Gastroesophageal sphincter (tissue), 3 donors: ENCODE measurements at regions not wholly inside any gene's neighbourhood (a gene's known extent, or its start where the extent isn't known, plus 50 kb on each side); places are given as distances from the start of the nearest gene placed in this dataset.

Source experiments
- CTCF ChIP-seq, 4 experiments: fragments of 200-600 bp in 2 of 4; fragments of 450-650 bp in 2 of 4; sonication (generic) in 1 of 4; IDR thresholded peaks; one replicate each; pipeline ENCODE4 v1.5.1; 2017 to 2019; ENCODE audit warnings: antibody characterized with exemption in 4 of 4, mild to moderate bottlenecking in 2 of 4, moderate library complexity in 2 of 4
- EP300 ChIP-seq: sonication (generic); formaldehyde crosslinking; IDR thresholded peaks from one replicate; pipeline ENCODE4 v1.6.1; 2017; ENCODE audit warnings: antibody characterized with exemption, mild to moderate bottlenecking
- POLR2A ChIP-seq, 2 donors: fragments of 450-650 bp; IDR thresholded peaks; one replicate each; pipeline ENCODE4 v1.6.1; 2017; ENCODE audit warnings: antibody characterized with exemption in 2 of 2, mild to moderate bottlenecking in 2 of 2, moderate library complexity in 1 of 2
- POLR2AphosphoS5 ChIP-seq: sonication (generic); formaldehyde crosslinking; IDR thresholded peaks from one replicate; pipeline ENCODE4 v1.6.1; 2017; ENCODE audit warnings: antibody characterized with exemption

DNA sequence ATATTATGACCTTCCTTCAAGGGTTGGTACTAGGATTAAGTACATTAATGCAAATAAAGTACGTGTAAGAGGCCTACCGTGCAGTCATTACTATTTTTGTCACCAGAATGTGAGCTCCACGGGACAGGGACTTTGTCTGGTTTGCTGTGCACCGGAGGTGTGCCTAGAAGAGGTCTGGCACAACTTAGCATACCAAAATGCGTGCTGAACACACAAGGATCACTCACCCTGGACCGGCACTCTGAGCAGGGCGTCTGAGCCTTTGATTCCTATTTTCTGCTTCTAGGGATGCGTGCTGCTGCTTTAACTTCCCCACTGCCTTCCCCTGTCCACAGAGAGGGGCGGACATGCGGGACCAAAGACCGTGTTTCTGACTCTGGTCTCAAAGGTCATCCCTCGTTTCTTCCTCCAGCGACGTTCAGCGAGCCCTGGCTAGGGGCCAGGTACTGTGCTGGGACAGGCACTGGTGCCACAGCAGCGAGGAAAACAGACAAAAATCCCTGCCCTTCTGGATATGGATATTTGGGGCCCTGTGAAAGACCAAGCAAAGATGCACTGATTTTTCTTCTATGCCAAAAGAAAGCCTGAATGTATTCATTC, 222.7 kb downstream of the BMP7 start:
- TF ChIP-seq CTCF (IDR thresholded peaks at IDR 0.05) (no peak), POLR2AphosphoS5 (no peak), POLR2A (IDR thresholded peaks at IDR 0.05) (no peak), EP300 (no peak)
